HFFc6 (cell line): ENCODE measurements at regions not wholly inside any gene's neighbourhood (a gene's known extent, or its start where the extent isn't known, plus 50 kb on each side); places are given as distances from the start of the nearest gene placed in this dataset.

Experiments
- DNase-seq: peaks from one replicate; pipeline ENCODE4 v3.0.0-alpha.2; 2018
- H3K27ac Mint-ChIP-seq: 2 replicates; pipeline ENCODE4 v1.8.0; 2020; ENCODE audit warnings: mild to moderate bottlenecking, mixed read lengths
- H3K27me3 Mint-ChIP-seq: 2 replicates; pipeline ENCODE4 v1.8.0; 2021; ENCODE audit warnings: mild to moderate bottlenecking, moderate library complexity, mixed read lengths; ENCODE audit not compliant: insufficient read depth
- H3K36me3 Mint-ChIP-seq: 2 replicates; pipeline ENCODE4 v1.8.0; 2021; ENCODE audit warnings: low read depth, mixed read lengths
- H3K4me1 Mint-ChIP-seq: 2 replicates; pipeline ENCODE4 v1.8.0; 2020; ENCODE audit warnings: low read depth, mixed read lengths
- H3K4me3 Mint-ChIP-seq: 2 replicates; pipeline ENCODE4 v1.8.0; 2020; ENCODE audit warnings: mild to moderate bottlenecking, moderate library complexity, mixed read lengths
- H3K9me3 Mint-ChIP-seq: 2 replicates; pipeline ENCODE4 v1.8.0; 2020; ENCODE audit warnings: mild to moderate bottlenecking, mixed read lengths
- CTCF ChIP-seq: fragments of 200-600 bp; sonication (generic); IDR thresholded peaks from 2 replicates; pipeline ENCODE4 v1.5.0; 2021; ENCODE audit warnings: antibody characterized with exemption, mild to moderate bottlenecking

GRCh38 chr2:222040333-222040732, 258.5 kb downstream of the PAX3 start:
- 0 out of 2 replicates have a peak, but pooled peaks cover 6% of the 10 kb centered on the region for H3K4me1 Mint-ChIP-seq
- H3K27ac Mint-ChIP-seq: no peak overlapping the region
- no peak for DNase-seq
- no peaks in the 10 kb centered on the region for H3K9me3 Mint-ChIP-seq
- H3K4me3 Mint-ChIP-seq: no peak overlapping the region
- no peak for TF ChIP-seq CTCF
- peaks cover 7% of the 10 kb centered on the region; the same call in 1 of the 2 replicates for H3K27me3 Mint-ChIP-seq
- H3K36me3 Mint-ChIP-seq: no peaks in the 10 kb centered on the region

GRCh38 chr2:222039821-222040220, 259.0 kb downstream of the PAX3 start:
- H3K4me3 Mint-ChIP-seq: no peak overlapping the region
- no peaks in the 10 kb centered on the region for H3K36me3 Mint-ChIP-seq
- DNase-seq: no peak
- no peak for TF ChIP-seq CTCF
- H3K9me3 Mint-ChIP-seq: no peaks in the 10 kb centered on the region
- H3K27ac Mint-ChIP-seq: no peak overlapping the region
- H3K27me3 Mint-ChIP-seq: peaks cover 8% of the 10 kb centered on the region
- 0 out of 2 replicates have a peak, but pooled peaks cover 6% of the 10 kb centered on the region for H3K4me1 Mint-ChIP-seq

GRCh38 chr2:222038067-222038802, 260.6 kb downstream of the PAX3 start:
- Mint-ChIP-seq H3K27me3 (peaks cover 9% of the 10 kb centered on the region), H3K9me3 (no peaks in the 10 kb centered on the region), H3K36me3 (no peaks in the 10 kb centered on the region), H3K4me1 (0 out of 2 replicates have a peak, but pooled peaks cover 6% of the 10 kb centered on the region), H3K27ac (no peak overlapping the region), H3K4me3 (no peak overlapping the region)
- DNase-seq: peak; percentile 15
- TF ChIP-seq CTCF: peak; percentile 79

GRCh38 chr2:222037211-222037610, 261.6 kb downstream of the PAX3 start:
- peaks cover 2% of the 10 kb centered on the region for H3K27me3 Mint-ChIP-seq
- H3K9me3 Mint-ChIP-seq: no peaks in the 10 kb centered on the region
- H3K36me3 Mint-ChIP-seq: no peaks in the 10 kb centered on the region
- H3K4me3 Mint-ChIP-seq: no peak overlapping the region
- H3K4me1 Mint-ChIP-seq: 0 out of 2 replicates have a peak, but pooled peaks cover 6% of the 10 kb centered on the region
- TF ChIP-seq CTCF: no peak
- no peak overlapping the region for H3K27ac Mint-ChIP-seq
- DNase-seq: no peak

GRCh38 chr2:222034058-222034457, 264.7 kb downstream of the PAX3 start:
- Mint-ChIP-seq H3K36me3 (no peaks in the 10 kb centered on the region), H3K4me1 (0 out of 2 replicates have a peak, but pooled peaks cover 6% of the 10 kb centered on the region), H3K27ac (no peak overlapping the region), H3K4me3 (no peak overlapping the region), H3K27me3 (peaks cover 4% of the 10 kb centered on the region), H3K9me3 (no peaks in the 10 kb centered on the region)
- DNase-seq: no peak
- TF ChIP-seq CTCF: no peak
